ENCODE measurements at regions not wholly inside any gene's neighbourhood (a gene's known extent, or its start where the extent isn't known, plus 50 kb on each side); places are given as distances from the start of the nearest gene placed in this dataset.

DNA sequence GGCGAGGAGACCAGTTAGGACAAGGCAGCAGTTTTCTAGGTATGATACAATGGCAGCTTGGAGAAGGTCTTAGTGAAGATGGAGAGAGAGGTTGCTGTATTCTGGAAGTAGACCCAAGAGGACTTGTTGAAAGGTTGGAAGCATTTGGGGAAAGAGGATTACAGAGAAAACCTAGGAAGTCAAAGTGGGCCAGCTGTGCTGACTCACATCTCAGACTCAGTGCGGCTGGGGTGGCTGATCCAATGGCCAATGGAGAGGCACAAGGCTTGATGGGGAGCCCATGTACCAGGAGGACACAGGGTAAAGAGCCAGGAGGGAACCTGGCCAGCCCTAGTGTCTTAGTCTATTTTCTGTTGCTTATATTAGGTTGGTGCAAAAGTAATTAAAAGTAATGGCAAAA is 194.5 kb upstream of the GALNT17 start:
- H3K9ac ChIP-seq (ENCODE audit: low read depth, low read length): no peak overlapping the region
- no peaks in the 10 kb centered on the region for H3K9me3 ChIP-seq (ENCODE audit: insufficient read depth, low read depth, low read length)
- WGBS: 98% methylated on average over 2 of the region's 2 CpGs
- H3K36me3 ChIP-seq (ENCODE audit: insufficient read depth, low read length): no peaks in the 10 kb centered on the region
- no peaks in the 10 kb centered on the region for H3K27me3 ChIP-seq (ENCODE audit: insufficient read depth, low read length)
- H3K4me1 ChIP-seq (ENCODE audit: insufficient read depth, low read length): peaks cover 12% of the 10 kb centered on the region
- no peak overlapping the region for H3K27ac ChIP-seq (ENCODE audit: low read depth, low read length)
- H3K4me3 ChIP-seq (ENCODE audit: low read length): no peak overlapping the region

DNA sequence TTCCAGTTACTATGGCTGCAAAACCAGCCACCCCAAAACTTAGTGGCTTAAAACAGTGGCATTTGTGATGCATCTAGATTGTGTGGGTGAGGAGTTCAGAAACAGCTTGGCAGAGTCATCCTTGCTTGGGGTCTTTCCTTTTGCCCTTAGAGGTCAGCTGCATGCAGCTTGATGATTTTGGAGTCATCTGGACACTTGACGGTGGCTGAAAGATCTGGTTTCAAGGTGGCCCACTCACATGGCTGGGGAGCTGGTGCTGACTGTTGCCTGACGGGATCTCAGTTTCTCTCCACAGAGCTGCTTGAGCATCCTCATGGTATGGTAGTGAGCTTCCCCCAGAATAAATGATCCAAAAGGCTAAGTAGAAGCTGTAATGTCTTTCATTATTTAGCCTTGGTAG is 191.3 kb upstream of the GALNT17 start:
- Histone ChIP-seq H3K36me3 (ENCODE audit: insufficient read depth, low read length) (no peaks in the 10 kb centered on the region), H3K4me3 (ENCODE audit: low read length) (no peak overlapping the region), H3K4me1 (ENCODE audit: insufficient read depth, low read length) (peaks cover 5% of the 10 kb centered on the region), H3K27ac (ENCODE audit: low read depth, low read length) (no peak overlapping the region), H3K9ac (ENCODE audit: low read depth, low read length) (no peak overlapping the region), H3K9me3 (ENCODE audit: insufficient read depth, low read depth, low read length) (peaks cover 3% of the 10 kb centered on the region), H3K27me3 (ENCODE audit: insufficient read depth, low read length) (no peaks in the 10 kb centered on the region)
- 97% methylated on average over 2 of the region's 2 CpGs for WGBS

DNA sequence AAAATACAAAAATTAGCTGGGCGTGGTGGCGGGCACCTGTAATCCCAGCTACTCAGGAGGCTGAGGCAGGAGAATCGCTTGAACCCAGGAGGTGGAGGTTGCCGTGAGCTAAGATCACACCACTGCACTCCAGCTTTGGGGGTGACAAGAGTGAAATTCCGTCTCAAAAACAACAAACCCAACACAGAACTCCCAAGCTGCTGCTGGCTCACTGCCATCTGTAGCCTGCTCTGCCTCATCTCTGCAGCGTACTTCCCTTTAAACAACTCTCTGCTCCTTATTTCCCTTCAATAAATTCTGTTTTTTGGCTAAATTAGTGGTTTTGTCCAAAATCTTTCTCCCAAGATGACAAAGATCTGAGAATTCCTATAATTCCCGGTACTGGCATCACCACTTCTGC is 189.2 kb upstream of the GALNT17 start:
- Histone ChIP-seq H3K9ac (ENCODE audit: low read depth, low read length) (no peak overlapping the region), H3K27ac (ENCODE audit: low read depth, low read length) (no peak overlapping the region), H3K9me3 (ENCODE audit: insufficient read depth, low read depth, low read length) (peaks cover 7% of the 10 kb centered on the region), H3K4me3 (ENCODE audit: low read length) (no peak overlapping the region), H3K4me1 (ENCODE audit: insufficient read depth, low read length) (no peaks in the 10 kb centered on the region), H3K36me3 (ENCODE audit: insufficient read depth, low read length) (no peaks in the 10 kb centered on the region), H3K27me3 (ENCODE audit: insufficient read depth, low read length) (no peaks in the 10 kb centered on the region)
- 96% methylated on average over 7 of the region's 7 CpGs for WGBS

DNA sequence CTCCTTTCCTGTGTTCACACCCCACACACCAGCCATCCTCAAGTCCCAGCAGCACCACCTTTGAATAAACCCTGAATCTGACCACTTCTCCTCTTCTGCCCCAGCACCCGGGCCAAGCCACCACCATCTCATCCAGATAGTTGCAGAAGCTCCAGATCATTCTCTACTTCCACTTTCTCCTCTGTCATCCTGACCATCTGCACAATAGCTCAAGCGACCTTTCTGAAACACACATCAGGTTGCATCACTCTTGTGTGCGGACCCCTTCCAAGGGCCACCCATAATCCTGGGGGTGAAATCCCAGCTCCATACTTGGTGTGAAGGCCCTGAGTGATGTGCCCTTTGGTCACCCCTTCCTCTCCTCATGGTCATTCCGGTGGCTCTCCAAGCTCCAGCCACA is 187.4 kb upstream of the GALNT17 start:
- 93% methylated on average over 4 of the region's 4 CpGs for WGBS
- Histone ChIP-seq H3K9me3 (ENCODE audit: insufficient read depth, low read depth, low read length) (peaks cover 10% of the 10 kb centered on the region), H3K9ac (ENCODE audit: low read depth, low read length) (no peak overlapping the region), H3K27ac (ENCODE audit: low read depth, low read length) (no peak overlapping the region), H3K27me3 (ENCODE audit: insufficient read depth, low read length) (no peaks in the 10 kb centered on the region), H3K36me3 (ENCODE audit: insufficient read depth, low read length) (no peaks in the 10 kb centered on the region), H3K4me1 (ENCODE audit: insufficient read depth, low read length) (no peaks in the 10 kb centered on the region), H3K4me3 (ENCODE audit: low read length) (no peak overlapping the region)

DNA sequence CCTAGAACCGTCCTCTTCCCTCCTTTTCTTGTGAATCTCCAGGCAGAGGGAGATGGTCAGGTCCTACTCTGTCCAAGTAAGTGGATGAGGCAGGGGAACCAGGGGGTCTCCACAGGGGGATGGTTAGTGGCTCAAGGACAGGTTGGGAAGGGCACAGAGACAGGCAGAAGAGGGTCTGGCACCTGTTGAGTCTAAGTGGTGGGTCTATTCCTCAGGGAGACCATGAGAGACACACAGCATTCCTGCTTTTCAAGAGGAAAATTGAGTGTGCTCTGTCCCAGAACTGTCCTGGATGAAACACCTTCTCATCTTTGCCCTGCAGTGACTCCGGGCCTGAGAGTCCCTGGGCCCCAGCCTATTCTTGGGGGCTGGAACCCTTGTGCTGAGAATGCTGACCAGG is 184.8 kb upstream of the GALNT17 start:
- H3K27ac ChIP-seq (ENCODE audit: low read depth, low read length): no peak overlapping the region
- no peaks in the 10 kb centered on the region for H3K4me1 ChIP-seq (ENCODE audit: insufficient read depth, low read length)
- 94% methylated on average over 2 of the region's 2 CpGs for WGBS
- H3K9me3 ChIP-seq (ENCODE audit: insufficient read depth, low read depth, low read length): peaks cover 10% of the 10 kb centered on the region
- H3K36me3 ChIP-seq (ENCODE audit: insufficient read depth, low read length): no peaks in the 10 kb centered on the region
- no peak overlapping the region for H3K9ac ChIP-seq (ENCODE audit: low read depth, low read length)
- no peaks in the 10 kb centered on the region for H3K27me3 ChIP-seq (ENCODE audit: insufficient read depth, low read length)
- no peak overlapping the region for H3K4me3 ChIP-seq (ENCODE audit: low read length)

DNA sequence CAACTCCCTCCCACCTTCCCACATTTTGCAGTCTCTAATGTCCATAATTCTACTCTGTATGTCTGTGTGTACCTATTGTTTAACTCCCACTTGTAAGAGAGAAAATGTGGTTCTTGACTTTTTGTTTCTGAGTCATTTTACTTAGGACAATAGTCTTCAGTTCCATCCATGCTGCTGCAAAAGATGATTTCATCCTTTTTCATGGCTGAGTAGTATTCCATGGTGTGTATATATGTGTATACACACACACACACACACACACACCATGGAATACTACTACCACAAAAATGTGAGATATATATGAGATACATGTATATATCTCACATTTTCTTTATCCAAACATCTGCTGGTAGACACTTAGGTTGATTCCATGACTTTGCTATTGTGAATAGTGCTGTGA is 182.1 kb upstream of the GALNT17 start:
- no peaks in the 10 kb centered on the region for H3K4me1 ChIP-seq (ENCODE audit: insufficient read depth, low read length)
- H3K27me3 ChIP-seq (ENCODE audit: insufficient read depth, low read length): no peaks in the 10 kb centered on the region
- H3K9ac ChIP-seq (ENCODE audit: low read depth, low read length): no peak overlapping the region
- no peak overlapping the region for H3K4me3 ChIP-seq (ENCODE audit: low read length)
- H3K9me3 ChIP-seq (ENCODE audit: insufficient read depth, low read depth, low read length): peaks cover 10% of the 10 kb centered on the region
- H3K27ac ChIP-seq (ENCODE audit: low read depth, low read length): no peak overlapping the region
- no peaks in the 10 kb centered on the region for H3K36me3 ChIP-seq (ENCODE audit: insufficient read depth, low read length)

DNA sequence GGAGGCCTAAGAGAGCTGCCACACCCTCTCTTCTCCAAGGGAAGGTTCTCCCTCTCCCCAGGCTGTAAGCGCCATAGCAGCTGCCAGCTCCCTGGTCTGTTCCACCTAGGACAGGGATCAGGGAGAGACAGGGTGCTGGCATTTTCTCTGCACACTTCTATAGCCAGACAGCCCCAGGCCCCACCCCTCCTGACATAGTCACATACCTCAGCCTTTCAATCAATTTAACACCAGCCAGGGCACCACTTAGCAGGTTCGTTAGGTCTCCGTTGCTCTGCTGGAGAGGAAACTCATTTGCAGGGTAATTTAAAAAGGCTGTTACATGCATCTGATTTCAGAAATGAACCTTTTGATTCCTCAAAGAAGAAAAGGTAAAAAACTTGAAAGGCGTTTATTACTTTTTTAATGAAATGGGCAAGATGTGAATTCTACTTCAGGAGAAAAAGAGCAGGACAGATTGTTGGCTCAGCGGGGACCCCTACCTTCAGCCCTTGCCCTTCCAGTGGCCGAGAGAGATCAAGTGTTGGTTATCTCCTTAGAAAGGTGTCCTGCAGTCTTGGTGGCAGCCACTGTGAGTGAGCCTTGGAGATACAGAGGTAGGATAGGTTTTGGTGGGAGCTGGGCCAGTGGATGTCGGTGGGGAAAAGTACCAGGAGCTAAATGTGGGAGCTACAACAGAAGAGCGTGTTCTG is 180.5 kb upstream of the GALNT17 start:
- H3K4me3 ChIP-seq (ENCODE audit: low read length): no peak overlapping the region
- WGBS: 79% methylated on average over 8 of the region's 8 CpGs
- H3K4me1 ChIP-seq (ENCODE audit: insufficient read depth, low read length): no peaks in the 10 kb centered on the region
- H3K9me3 ChIP-seq (ENCODE audit: insufficient read depth, low read depth, low read length): peaks cover 3% of the 10 kb centered on the region; the same call in 1 of the 2 replicates
- H3K27me3 ChIP-seq (ENCODE audit: insufficient read depth, low read length): no peaks in the 10 kb centered on the region
- H3K27ac ChIP-seq (ENCODE audit: low read depth, low read length): no peak overlapping the region
- H3K9ac ChIP-seq (ENCODE audit: low read depth, low read length): no peak overlapping the region
- H3K36me3 ChIP-seq (ENCODE audit: insufficient read depth, low read length): no peaks in the 10 kb centered on the region

DNA sequence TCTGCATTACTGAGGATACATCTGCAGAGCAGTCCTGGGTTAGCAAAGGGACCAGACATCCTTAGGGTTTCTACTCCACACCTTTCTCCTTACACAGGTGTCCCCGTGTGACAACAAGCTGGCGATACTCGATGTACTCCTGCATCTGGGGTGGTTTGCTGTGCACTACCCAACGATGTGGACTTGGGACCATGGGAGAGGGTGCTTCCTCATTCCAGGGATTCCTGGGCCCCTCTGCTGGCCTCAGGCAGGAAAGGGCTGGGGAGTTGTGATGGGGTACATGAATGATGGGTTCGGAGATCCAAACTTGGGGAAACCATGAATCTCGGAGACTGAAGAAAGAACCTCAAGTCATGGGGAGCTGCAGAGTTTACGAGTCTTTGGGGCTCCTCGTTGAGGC is 179.6 kb upstream of the GALNT17 start:
- H3K4me1 ChIP-seq (ENCODE audit: insufficient read depth, low read length): no peaks in the 10 kb centered on the region
- 94% methylated on average over 8 of the region's 8 CpGs for WGBS

DNA sequence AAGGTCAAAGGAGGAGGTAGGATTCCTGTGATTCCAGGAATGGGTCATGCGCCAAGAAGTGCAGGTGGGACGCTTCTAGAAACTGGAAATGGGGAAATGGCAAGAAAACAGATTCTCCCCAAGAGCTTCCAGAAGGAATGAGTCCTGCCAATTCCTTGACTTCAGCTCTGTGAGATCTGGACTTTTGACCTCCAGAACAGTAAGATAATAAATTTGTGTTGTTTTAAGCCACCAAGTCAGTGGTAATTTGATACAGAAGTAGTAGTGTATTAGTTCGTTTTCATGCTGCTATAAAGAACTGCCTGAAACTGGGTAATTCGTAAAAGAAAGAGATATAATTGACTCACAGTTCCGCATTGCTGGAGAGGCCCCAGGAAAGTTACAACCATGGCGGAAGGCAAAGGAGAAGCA is 178.6 kb upstream of the GALNT17 start:
- H3K9me3 ChIP-seq (ENCODE audit: insufficient read depth, low read depth, low read length): peaks cover 3% of the 10 kb centered on the region; the same call in 1 of the 2 replicates
- 89% methylated on average over 6 of the region's 6 CpGs for WGBS
- H3K4me3 ChIP-seq (ENCODE audit: low read length): no peak overlapping the region
- no peaks in the 10 kb centered on the region for H3K4me1 ChIP-seq (ENCODE audit: insufficient read depth, low read length)
- no peaks in the 10 kb centered on the region for H3K36me3 ChIP-seq (ENCODE audit: insufficient read depth, low read length)
- H3K27me3 ChIP-seq (ENCODE audit: insufficient read depth, low read length): no peaks in the 10 kb centered on the region
- no peak overlapping the region for H3K27ac ChIP-seq (ENCODE audit: low read depth, low read length)
- H3K9ac ChIP-seq (ENCODE audit: low read depth, low read length): no peak overlapping the region

More for the DNA sequence above, 179.6 kb upstream of the GALNT17 start:
- Histone ChIP-seq H3K27me3 (ENCODE audit: insufficient read depth, low read length) (no peaks in the 10 kb centered on the region), H3K9ac (ENCODE audit: low read depth, low read length) (no peak overlapping the region), H3K9me3 (ENCODE audit: insufficient read depth, low read depth, low read length) (peaks cover 3% of the 10 kb centered on the region; the same call in 1 of the 2 replicates), H3K27ac (ENCODE audit: low read depth, low read length) (no peak overlapping the region), H3K4me3 (ENCODE audit: low read length) (no peak overlapping the region), H3K36me3 (ENCODE audit: insufficient read depth, low read length) (no peaks in the 10 kb centered on the region)

DNA sequence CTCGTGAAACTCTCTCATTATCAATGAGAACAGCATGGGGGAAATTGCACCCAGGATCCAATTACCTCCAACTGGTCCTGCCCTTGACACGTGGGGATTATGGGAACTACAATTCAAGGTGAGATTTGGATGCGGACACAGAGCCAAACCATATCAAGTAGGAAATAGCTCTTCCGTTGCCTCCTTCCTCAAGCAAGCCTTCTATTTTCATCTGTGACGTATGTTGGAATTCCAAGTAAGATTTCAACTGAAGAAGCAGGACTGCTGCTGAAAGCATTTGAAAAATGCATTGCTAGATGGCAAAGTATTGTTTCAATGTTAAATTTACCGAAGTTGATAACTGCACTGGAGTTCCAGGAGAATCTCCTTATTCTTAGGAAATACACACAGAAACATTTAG is 178.1 kb upstream of the GALNT17 start:
- Histone ChIP-seq H3K4me3 (ENCODE audit: low read length) (no peak overlapping the region), H3K4me1 (ENCODE audit: insufficient read depth, low read length) (no peaks in the 10 kb centered on the region), H3K9ac (ENCODE audit: low read depth, low read length) (no peak overlapping the region), H3K36me3 (ENCODE audit: insufficient read depth, low read length) (no peaks in the 10 kb centered on the region), H3K9me3 (ENCODE audit: insufficient read depth, low read depth, low read length) (peaks cover 2% of the 10 kb centered on the region; the same call in 1 of the 2 replicates), H3K27ac (ENCODE audit: low read depth, low read length) (no peak overlapping the region), H3K27me3 (ENCODE audit: insufficient read depth, low read length) (no peaks in the 10 kb centered on the region)
- 66% methylated on average over 6 of the region's 6 CpGs for WGBS

DNA sequence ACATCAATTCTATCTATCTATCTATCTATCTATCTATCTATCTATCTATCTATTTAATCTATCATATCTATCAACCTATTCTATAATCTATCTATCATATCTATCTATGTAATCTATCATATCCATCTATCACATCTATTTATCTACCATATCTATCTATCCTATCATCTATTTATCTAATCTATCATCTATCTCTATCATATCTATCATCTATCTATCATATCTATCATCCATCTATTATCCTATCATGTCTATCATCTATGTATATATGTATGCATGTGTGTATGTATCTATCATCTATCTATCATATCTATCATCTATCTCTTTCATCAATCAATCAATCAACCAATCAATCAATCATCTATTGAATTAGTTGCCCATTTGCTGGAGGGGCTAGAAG is 159.3 kb upstream of the GALNT17 start:
- H3K36me3 ChIP-seq (ENCODE audit: insufficient read depth, low read length): no peaks in the 10 kb centered on the region
- no peak overlapping the region for H3K27ac ChIP-seq (ENCODE audit: low read depth, low read length)
- H3K4me3 ChIP-seq (ENCODE audit: low read length): no peak overlapping the region
- no peaks in the 10 kb centered on the region for H3K4me1 ChIP-seq (ENCODE audit: insufficient read depth, low read length)
- no peak overlapping the region for H3K9ac ChIP-seq (ENCODE audit: low read depth, low read length)
- H3K9me3 ChIP-seq (ENCODE audit: insufficient read depth, low read depth, low read length): peaks cover 8% of the 10 kb centered on the region; the same call in 1 of the 2 replicates
- H3K27me3 ChIP-seq (ENCODE audit: insufficient read depth, low read length): no peaks in the 10 kb centered on the region

DNA sequence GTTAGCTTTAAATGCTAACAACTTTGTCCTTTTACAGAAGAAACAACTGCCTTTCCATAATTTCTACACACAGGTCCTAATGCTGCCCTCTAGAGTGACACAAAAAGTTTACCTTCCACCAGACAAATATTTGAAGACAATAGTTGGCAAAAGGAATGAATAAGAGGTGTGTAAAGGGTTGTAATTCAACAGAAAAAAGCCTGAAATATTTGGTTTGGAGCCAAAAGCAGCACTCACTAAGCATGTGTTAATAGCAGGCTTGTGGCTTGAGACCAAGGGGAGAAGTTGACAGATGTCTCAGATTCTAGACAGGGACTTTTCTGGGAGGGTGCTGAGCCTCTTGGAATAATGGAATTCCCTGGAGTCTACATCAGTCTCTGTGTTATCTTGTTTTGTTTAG is 156.2 kb upstream of the GALNT17 start:
- H3K27me3 ChIP-seq (ENCODE audit: insufficient read depth, low read length): no peaks in the 10 kb centered on the region
- peaks cover 8% of the 10 kb centered on the region; the same call in 1 of the 2 replicates for H3K9me3 ChIP-seq (ENCODE audit: insufficient read depth, low read depth, low read length)
- no peaks in the 10 kb centered on the region for H3K36me3 ChIP-seq (ENCODE audit: insufficient read depth, low read length)
- H3K4me1 ChIP-seq (ENCODE audit: insufficient read depth, low read length): no peaks in the 10 kb centered on the region
- H3K9ac ChIP-seq (ENCODE audit: low read depth, low read length): no peak overlapping the region
- no peak overlapping the region for H3K4me3 ChIP-seq (ENCODE audit: low read length)
- no peak overlapping the region for H3K27ac ChIP-seq (ENCODE audit: low read depth, low read length)
